WTC11 (cell line): ENCODE measurements at regions not wholly inside any gene's neighbourhood (a gene's known extent, or its start where the extent isn't known, plus 50 kb on each side); places are given as distances from the start of the nearest gene placed in this dataset.

ENCODE experiments used
- ATAC-seq: fragments of 200-7000 bp; cut with Tn5 transposase; 2 replicates; pipeline ENCODE4 v1.10.0; 2021; ENCODE audit warnings: mild to moderate bottlenecking, moderate library complexity
- CTCF ChIA-PET: fragments of 300-600 bp; sonication (Branson Sonifier 250); formaldehyde crosslinking; loops from one replicate; lab custom pipeline; 2021; ENCODE audit warnings: antibody characterized with exemption; lab: Charles Lee
- POLR2A ChIA-PET: fragments of 350-600 bp; sonication (Branson Sonifier 250); formaldehyde crosslinking; loops from one replicate; lab custom pipeline; 2021; ENCODE audit warnings: antibody characterized with exemption; lab: Charles Lee
- DNase-seq: peaks from one replicate; pipeline ENCODE4 v3.0.0; 2021; ENCODE audit warnings: low spot score
- H3K27ac Mint-ChIP-seq: 2 replicates; pipeline ENCODE4 v1.8.0; 2021; ENCODE audit warnings: mixed read lengths
- H3K27me3 Mint-ChIP-seq: 2 replicates; pipeline ENCODE4 v1.8.0; 2021; ENCODE audit warnings: low read depth, mild to moderate bottlenecking, moderate library complexity, mixed read lengths
- H3K36me3 Mint-ChIP-seq: 2 replicates; pipeline ENCODE4 v1.8.0; 2021; ENCODE audit warnings: mixed read lengths
- H3K4me1 Mint-ChIP-seq: 2 replicates; pipeline ENCODE4 v1.8.0; 2022; ENCODE audit warnings: mixed read lengths
- H3K4me3 Mint-ChIP-seq: 2 replicates; pipeline ENCODE4 v1.8.0; 2021; ENCODE audit warnings: mild to moderate bottlenecking, moderate library complexity, mixed read lengths
- H3K9me3 Mint-ChIP-seq: 2 replicates; pipeline ENCODE4 v1.8.0; 2021; ENCODE audit warnings: mixed read lengths
- ARID4B ChIP-seq: sonication (generic); formaldehyde crosslinking; IDR thresholded peaks from 2 replicates; pipeline ENCODE4 v1.8.0; 2023; ENCODE audit warnings: missing genetic modification reagents, mild to moderate bottlenecking, borderline replicate concordance
- ATF2 ChIP-seq: sonication (generic); formaldehyde crosslinking; IDR thresholded peaks from 2 replicates; pipeline ENCODE4 v1.8.1; 2022; ENCODE audit warnings: low read depth, missing genetic modification reagents, borderline replicate concordance
- CREB1 ChIP-seq: sonication (generic); formaldehyde crosslinking; IDR thresholded peaks from 2 replicates; pipeline ENCODE4 v1.8.0; 2023; ENCODE audit warnings: mild to moderate bottlenecking, missing genetic modification reagents
- CREM ChIP-seq: sonication (generic); formaldehyde crosslinking; IDR thresholded peaks from 2 replicates; pipeline ENCODE4 v1.8.1; 2022; ENCODE audit warnings: mild to moderate bottlenecking, missing genetic modification reagents, moderate library complexity
- CTCF ChIP-seq: fragments of 200-600 bp; IDR thresholded peaks from 2 replicates; pipeline ENCODE4 v1.8.0; 2022; ENCODE audit warnings: antibody characterized with exemption
- ELF4 ChIP-seq: sonication (generic); formaldehyde crosslinking; IDR thresholded peaks from 2 replicates; pipeline ENCODE4 v1.8.1; 2022; ENCODE audit warnings: low read depth, mild to moderate bottlenecking, moderate library complexity, missing genetic modification reagents
- FOXJ3 ChIP-seq: sonication (generic); formaldehyde crosslinking; IDR thresholded peaks from 2 replicates; pipeline ENCODE4 v1.9.0; 2021; ENCODE audit warnings: missing genetic modification reagents, mild to moderate bottlenecking, borderline replicate concordance
- FOXP1 ChIP-seq: sonication (generic); formaldehyde crosslinking; IDR thresholded peaks from 2 replicates; pipeline ENCODE4 v1.8.0; 2022; ENCODE audit warnings: missing genetic modification reagents, mild to moderate bottlenecking, moderate library complexity, borderline replicate concordance
- HMGXB4 ChIP-seq: sonication (generic); formaldehyde crosslinking; IDR thresholded peaks from 2 replicates; pipeline ENCODE4 v1.8.1; 2023; ENCODE audit warnings: mild to moderate bottlenecking, moderate library complexity, missing genetic modification reagents
- MYBL2 ChIP-seq: sonication (generic); formaldehyde crosslinking; IDR thresholded peaks from 2 replicates; pipeline ENCODE4 v1.8.1; 2023; ENCODE audit warnings: mild to moderate bottlenecking, moderate library complexity, missing genetic modification reagents
- NR3C1 ChIP-seq: sonication (generic); formaldehyde crosslinking; conservative IDR thresholded peaks from 2 replicates; pipeline ENCODE4 v1.8.1; 2023; ENCODE audit warnings: low read depth, mild to moderate bottlenecking, missing genetic modification reagents
- PRRX2 ChIP-seq: fragments of 250-450 bp; sonication (Bioruptor Pico); IDR thresholded peaks from 2 replicates; pipeline ENCODE4 v1.8.0; 2021; ENCODE audit warnings: mild to moderate bottlenecking
- RELA ChIP-seq: sonication (generic); formaldehyde crosslinking; IDR thresholded peaks from 2 replicates; pipeline ENCODE4 v1.8.1; 2022; ENCODE audit warnings: missing genetic modification reagents, mild to moderate bottlenecking, borderline replicate concordance
- SP1 ChIP-seq: sonication (generic); formaldehyde crosslinking; conservative IDR thresholded peaks from 2 replicates; pipeline ENCODE4 v1.8.1; 2022; ENCODE audit warnings: missing genetic modification reagents
- TP53 ChIP-seq: sonication (generic); formaldehyde crosslinking; IDR thresholded peaks from 2 replicates; pipeline ENCODE4 v1.8.1; 2023; ENCODE audit warnings: mild to moderate bottlenecking, missing genetic modification reagents
- ZNF232 ChIP-seq: sonication (generic); formaldehyde crosslinking; IDR thresholded peaks from 2 replicates; pipeline ENCODE4 v1.8.0; 2022; ENCODE audit warnings: mild to moderate bottlenecking, missing genetic modification reagents
- ZNF281 ChIP-seq: sonication (generic); formaldehyde crosslinking; IDR thresholded peaks from 2 replicates; pipeline ENCODE4 v1.8.0; 2023; ENCODE audit warnings: mild to moderate bottlenecking, missing genetic modification reagents
- ZNF671 ChIP-seq: fragments of 250-450 bp; sonication (Bioruptor Pico); IDR thresholded peaks from 2 replicates; pipeline ENCODE4 v1.8.0; 2021; ENCODE audit warnings: mild to moderate bottlenecking

GRCh38 chr9:86531273-86531970 lies 177.2 kb upstream of the TUT7 start (continued):
- TF ChIP-seq CREB1 (CRISPR knock-in tag) (no peak), ELF4 (CRISPR knock-in tag) (no peak), ZNF281 (CRISPR knock-in tag) (no peak), TP53 (CRISPR knock-in tag) (no peak), CTCF (no peak), CREM (no peak), NR3C1 (CRISPR knock-in tag) (no peak)

- DNase-seq: no peak
- POLR2A ChIA-PET: no interaction called here
- Mint-ChIP-seq H3K9me3 (no peaks in the 10 kb centered on the region), H3K27me3 (no peaks in the 10 kb centered on the region), H3K36me3 (no peaks in the 10 kb centered on the region), H3K27ac (no peak overlapping the region), H3K4me1 (peaks cover 18% of the 10 kb centered on the region), H3K4me3 (no peak overlapping the region)
- CTCF ChIA-PET: no interaction called here
- no peak for ATAC-seq
- TF ChIP-seq ZNF671 (no peak), ATF2 (CRISPR knock-in tag) (no peak), SP1 (CRISPR knock-in tag) (no peak), ARID4B (CRISPR knock-in tag) (no peak), ZNF281 (CRISPR knock-in tag) (no peak), ZNF232 (CRISPR knock-in tag) (no peak), FOXJ3 (no peak), ELF4 (CRISPR knock-in tag) (no peak), HMGXB4 (no peak), RELA (CRISPR knock-in tag) (no peak), PRRX2 (no peak), TP53 (CRISPR knock-in tag) (no peak), FOXP1 (CRISPR knock-in tag) (no peak), MYBL2 (CRISPR knock-in tag) (no peak)
These were observed 175.5 kb upstream of the TUT7 start for GRCh38 chr9:86529496-86530275.
